C4-2B (cell line): ENCODE measurements at regions not wholly inside any gene's neighbourhood (a gene's known extent, or its start where the extent isn't known, plus 50 kb on each side); places are given as distances from the start of the nearest gene placed in this dataset.

Experiments used
- CTCF ChIP-seq: fragments of 450-650 bp; conservative IDR thresholded peaks from 2 replicates; pipeline ENCODE4 v1.5.1; 2017; ENCODE audit warnings: mild to moderate bottlenecking
- ZFX ChIP-seq: fragments of 450-650 bp; IDR thresholded peaks from 2 replicates; pipeline ENCODE4 v1.6.1; 2017

DNA sequence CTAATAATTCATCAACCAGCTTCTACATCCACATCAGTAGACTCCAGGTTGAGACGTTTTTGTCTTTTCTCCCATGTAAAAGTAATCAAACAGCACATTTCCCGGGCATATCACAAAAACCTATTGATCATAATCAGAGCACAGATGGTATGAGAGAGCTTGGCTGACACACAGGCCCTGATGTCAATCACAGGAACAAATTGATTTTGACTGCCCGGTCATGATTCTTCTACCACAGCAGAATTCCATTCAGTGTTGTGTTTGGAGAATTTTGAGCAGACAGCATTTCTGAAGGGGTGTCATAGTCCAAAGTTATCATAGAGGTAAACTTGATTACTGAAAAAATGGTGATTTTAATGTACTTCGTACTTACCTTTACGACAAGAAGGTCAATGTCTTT, 351.1 kb downstream of the ZSWIM6 start:
- TF ChIP-seq CTCF (no peak), ZFX (no peak)
